ENCODE measurements at regions not wholly inside any gene's neighbourhood (a gene's known extent, or its start where the extent isn't known, plus 50 kb on each side); places are given as distances from the start of the nearest gene placed in this dataset.
"Not testable (repeated sequence)": the region's sequence is repeated elsewhere in the genome, so short reads cannot be mapped to it uniquely, and the experiment has no call there.

DNA sequence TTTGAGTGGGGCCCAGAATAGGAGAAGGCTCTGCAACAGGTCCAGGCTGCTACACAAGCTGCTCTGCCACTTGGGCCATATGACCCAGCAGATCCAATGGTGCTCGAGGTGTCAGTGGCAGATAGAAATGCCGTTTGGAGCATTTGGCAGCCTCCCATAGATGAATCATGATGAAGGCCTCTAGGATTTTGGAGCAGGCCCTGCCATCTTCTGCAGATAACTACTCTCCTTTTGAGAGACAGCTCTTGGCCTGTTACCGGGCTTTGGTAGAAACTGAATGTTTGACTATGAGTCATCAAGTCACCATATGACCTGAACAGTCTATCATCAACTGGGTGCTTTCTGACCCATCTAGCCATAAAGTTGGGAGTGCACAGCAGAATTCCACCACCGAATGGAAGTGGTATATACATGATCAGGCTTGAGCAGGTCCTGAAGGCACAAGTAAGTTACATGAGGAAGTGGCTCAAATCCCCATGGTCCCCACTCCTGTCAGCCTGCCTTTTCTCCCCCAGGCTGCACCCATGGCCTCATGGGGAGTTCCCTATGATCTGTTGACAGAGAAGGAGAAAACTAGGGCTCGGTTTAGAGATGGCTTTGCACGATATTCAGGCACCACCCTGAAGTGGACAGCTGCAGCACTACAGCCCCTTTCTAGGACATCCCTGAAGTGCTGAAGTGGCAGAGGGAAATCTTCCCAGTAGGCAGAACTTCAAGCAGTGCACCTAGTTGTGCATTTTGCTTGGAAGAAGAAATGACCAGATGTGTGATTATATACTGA lies 971.4 kb downstream of the MCTP2 start:
- DNase-seq = no peak

- DNase-seq = no peak
Observed at GRCh38 chr15:95205077-95205476, 973.7 kb downstream of the MCTP2 start.

GRCh38 chr15:95205830-95206229 lies 974.5 kb downstream of the MCTP2 start:
- not testable (repeated sequence) for DNase-seq

GRCh38 chr15:95208071-95208470 lies 976.7 kb downstream of the MCTP2 start:
- no peak for DNase-seq

DNA sequence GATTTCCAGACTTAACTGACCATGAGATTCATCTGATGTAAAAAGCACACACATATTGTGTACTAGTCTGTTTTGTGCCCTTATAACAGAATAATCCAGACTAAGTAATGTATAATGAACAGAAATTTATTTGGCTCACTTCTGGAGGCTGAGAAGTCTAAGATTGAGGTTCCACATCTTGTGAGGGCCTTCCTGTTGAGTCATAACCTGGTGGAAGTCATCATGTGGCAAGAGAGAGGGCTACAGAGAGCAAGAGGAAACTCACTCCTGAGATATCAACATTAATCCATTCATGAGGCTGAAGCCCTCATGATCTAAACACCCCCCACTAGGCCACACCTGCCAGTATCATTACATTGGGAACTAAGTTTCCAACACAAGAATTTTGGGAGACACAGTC lies 977.6 kb downstream of the MCTP2 start:
- no peak for DNase-seq

- DNase-seq = no peak
Observed at GRCh38 chr15:95210436-95210981, 979.1 kb downstream of the MCTP2 start.

DNA sequence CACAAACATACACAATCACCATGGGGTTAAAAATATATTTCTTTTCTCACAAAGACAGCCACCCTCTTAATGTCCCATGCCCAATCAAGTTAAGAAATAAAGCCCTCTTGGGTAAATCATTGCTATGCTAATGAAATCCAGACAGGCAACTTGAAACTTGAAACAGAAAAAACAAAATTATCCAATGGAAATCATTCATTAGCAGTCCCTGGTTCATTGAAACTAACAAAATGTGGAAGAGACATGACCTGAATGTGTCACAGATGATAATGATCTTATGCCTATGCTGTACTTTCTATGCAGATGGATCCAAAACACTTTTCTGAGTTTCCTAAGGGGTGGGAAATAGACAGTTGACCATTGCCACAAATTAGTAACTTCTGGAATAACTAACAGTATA lies 983.7 kb downstream of the MCTP2 start:
- no peak for DNase-seq

DNA sequence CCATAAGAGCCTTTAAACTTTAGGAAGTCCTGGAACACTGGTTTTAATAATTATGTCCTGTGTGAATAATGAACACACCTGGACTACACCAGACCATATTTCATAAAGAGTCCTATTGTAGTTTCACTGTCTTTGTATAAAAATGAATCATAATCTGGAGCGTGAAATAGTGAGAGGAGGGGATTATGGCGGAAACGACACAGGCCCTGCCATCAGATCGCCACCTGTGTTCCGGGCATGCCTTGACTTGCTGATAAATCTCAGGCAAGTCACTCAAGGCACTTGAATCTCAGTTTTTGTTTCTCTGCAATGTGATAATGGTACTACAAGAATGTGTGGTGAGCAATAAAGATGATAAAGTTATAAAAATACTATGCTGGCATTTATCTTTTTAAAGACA lies 995.5 kb downstream of the MCTP2 start:
- DNase-seq = no peak

DNA sequence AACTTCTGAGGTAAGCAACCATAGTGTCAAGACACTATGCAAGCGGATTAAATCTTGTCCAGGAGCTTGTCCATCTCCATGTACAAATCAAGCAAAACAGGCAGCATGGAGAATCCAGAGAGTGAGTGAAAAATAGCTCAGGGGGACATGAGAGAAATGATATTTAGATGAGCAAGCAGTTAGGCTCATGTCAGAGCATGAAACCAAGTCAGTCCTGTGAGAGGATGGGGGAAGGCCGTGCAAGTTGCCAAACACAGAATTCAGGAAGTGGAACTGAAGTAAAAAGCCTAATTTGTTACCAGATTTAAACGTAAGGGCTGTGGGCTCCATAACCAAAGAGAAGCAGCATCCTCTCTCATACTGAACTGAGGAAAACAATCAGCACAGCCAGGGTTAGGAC lies 995.9 kb downstream of the MCTP2 start:
- DNase-seq = no peak

- DNase-seq = no peak
Observed at GRCh38 chr15:95228856-95229555, 997.6 kb downstream of the MCTP2 start.

DNA sequence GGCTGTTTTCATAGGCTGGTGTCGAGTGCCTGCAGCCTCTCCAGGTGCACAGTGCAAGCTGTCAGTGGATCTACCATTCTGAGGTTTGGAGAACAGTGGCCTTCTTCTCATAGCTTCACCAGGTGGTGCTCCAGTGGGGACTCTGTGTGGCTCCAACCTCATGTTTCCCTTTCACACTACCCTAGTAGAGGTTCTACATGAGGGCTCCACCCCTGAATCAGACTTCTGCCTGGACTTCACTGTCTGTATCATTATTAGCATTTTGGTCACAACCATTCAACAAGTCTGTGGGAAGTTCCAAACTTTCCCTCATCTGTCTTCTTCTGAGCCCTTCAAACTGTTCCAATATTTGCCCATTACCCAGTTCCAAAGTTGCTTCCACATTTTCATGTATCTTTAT lies 1003.7 kb downstream of the MCTP2 start:
- DNase-seq = no peak

DNA sequence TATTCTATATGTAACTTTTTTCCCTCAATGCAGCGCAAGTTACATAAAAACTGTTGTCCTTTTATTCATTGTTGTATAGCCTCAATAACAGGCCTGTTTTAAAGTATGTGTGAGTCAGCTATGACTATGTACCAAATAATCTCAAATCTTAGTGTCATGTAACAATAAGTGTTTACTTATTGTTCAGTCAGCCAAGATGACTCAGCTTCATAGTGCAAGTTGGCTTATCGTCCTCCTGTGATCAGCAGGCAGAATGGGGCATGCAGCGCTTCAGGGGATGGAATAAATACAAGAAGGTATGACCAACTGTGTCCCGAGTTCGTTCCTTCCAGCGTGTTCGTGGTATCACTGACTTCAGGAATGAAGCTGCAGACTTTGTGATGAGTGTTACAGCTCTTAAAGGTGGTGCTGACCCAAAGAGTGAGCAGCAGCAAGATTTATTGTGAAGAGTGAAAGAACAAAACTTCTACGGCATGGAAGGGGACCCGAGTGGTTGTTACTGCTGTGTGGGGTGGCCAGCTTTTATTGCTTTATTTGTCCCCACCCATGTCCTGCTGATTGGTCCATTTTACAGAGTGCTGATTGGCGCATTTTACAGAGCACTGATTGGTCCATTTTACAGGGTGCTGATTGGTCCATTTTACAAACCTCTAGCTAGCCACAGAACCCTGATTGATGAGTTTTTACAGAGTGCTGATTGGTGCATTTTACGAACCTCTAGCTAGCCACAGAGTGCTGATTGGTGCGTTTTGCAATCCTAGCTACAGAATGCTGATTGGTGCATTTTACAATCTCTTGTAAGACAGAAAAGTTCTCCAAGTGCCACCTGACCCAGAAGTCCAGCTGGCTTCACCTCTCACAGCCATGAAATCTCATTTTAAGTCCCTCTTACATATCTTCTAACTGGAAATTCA lies 1016.0 kb downstream of the MCTP2 start:
- no peak for DNase-seq

- no peak for DNase-seq
Observed at GRCh38 chr15:95249524-95249923, 1018.2 kb downstream of the MCTP2 start.

DNA sequence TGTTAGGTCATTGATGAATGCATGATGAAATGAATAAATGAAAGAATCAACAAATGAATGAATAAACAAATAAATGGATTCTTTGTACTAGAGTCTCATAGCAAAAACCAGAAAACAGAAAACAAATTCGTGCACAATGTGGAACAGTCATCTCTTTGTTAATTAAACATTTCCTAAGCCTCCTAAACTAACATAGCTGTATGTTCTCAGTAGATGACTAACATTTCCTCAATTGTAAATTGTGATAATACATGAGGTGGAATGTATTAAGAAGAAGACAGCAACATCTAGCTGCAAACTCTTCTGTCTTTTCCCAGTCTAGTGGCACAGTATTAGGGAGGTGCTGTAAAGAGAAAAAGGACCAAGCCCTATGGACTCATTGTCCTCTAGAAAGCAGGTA lies 1021.0 kb downstream of the MCTP2 start:
- DNase-seq = no peak

DNA sequence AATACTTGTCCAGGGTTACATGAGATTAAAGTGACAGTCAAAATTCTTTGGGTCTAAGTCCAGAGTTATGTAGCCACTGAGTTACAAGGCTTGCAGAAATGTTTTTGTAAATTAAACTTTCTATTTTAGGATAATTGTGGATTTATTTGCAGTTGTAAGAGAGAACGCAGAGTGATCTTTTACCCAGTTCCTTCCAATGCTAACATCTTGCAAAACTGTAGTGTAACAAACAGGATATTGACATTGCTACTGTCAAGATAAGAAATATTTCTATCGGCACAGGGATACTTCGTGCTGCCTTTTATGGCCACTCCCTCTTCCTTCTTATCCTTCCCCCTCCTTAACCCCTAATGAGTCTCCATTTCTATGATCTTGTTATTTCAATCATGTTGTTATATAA lies 1022.9 kb downstream of the MCTP2 start:
- DNase-seq = no peak

DNA sequence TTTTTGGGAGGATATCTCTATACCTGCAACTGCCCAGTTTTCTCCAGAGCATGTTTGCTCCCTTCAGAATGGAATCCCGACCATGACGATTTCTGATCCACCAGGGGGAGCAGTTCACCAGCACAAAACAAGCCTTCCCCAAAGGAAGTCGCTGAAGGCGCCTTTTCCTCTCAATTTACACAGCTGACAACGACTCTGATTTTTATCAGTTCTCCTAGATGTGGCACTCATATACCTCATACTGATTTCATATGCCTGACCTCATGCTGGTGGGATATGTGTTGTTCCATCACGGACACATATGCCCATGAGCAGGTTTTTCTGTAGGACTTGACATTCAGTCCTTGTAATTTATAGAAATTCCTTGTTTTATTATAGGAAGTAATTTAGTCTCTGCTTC lies 1028.2 kb downstream of the MCTP2 start:
- peak; percentile 58 to 77 (median 68) for DNase-seq

DNA sequence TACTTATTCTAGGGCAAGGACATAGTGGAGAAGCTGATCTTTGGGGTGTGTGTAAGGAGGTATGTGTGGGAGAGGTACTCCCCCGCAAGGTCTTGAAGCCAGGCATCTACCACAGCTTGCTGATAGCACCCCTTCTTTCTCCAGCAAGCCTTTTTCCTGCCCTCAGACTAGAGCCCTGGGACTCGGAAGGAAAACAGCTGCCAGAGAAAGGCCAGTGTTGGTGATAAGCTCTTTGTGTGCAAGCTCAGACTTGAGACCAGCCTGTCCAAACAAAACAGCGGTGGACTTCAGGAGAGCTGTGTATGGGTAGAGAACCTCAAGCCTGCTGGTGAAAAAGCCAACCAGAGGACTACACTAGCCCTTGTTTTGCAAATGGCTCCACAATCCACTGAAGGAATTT lies 1028.6 kb downstream of the MCTP2 start:
- DNase-seq = no peak

- no peak for DNase-seq
Observed at GRCh38 chr15:95260856-95261255, 1029.5 kb downstream of the MCTP2 start.

GRCh38 chr15:95261546-95261945 lies 1030.2 kb downstream of the MCTP2 start:
- DNase-seq = no peak

DNA sequence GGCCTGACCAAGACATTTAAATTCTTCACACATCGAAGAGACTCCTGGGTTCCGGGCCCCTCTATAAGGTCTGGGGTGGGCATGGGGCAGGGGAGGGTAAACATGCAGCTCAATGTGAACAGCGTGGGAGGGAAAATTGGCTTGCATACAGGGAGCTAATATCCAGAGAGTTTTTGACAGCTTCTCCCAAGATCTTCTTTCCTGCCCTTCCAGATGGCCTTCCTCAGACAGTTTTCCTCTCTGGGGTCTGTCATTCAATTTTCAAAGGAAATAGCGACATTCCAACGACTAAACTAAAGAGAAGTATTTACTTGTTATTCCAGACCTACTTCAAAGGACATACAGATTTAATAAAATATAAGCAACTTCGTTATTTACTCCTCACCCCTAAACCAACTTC lies 1030.6 kb downstream of the MCTP2 start:
- no peak for DNase-seq

- no peak for DNase-seq
Observed at GRCh38 chr15:95262866-95263564, 1031.7 kb downstream of the MCTP2 start.

- DNase-seq = no peak
Observed at GRCh38 chr15:95263751-95264150, 1032.4 kb downstream of the MCTP2 start.
